Lung (tissue), 11 donors: ENCODE measurements at regions not wholly inside any gene's neighbourhood (a gene's known extent, or its start where the extent isn't known, plus 50 kb on each side); places are given as distances from the start of the nearest gene placed in this dataset.
A peak's percentile ranks its signal among the peaks of the same experiment; 100 is the strongest.

Experiments
- ATAC-seq: fragments of 200-7000 bp; cut with Tn5 transposase; one replicate; pipeline ENCODE4 v1.9.1; 2020; ENCODE audit warnings: moderate number of reproducible peaks; ENCODE audit not compliant: insufficient read depth, low FRiP score
- DNase-seq, 3 donors: peaks; one replicate each; pipeline ENCODE4 v3.0.0-alpha.2; 2013 to 2017
- H3K27ac ChIP-seq, 2 donors: one replicate each; pipeline ENCODE4 v1.5.1; 2013; ENCODE audit warnings: mild to moderate bottlenecking in 2 of 2, moderate library complexity in 2 of 2, control low read depth in 1 of 2, inconsistent platforms in 1 of 2, low read depth in 1 of 2, low read length in 1 of 2
- H3K27me3 ChIP-seq, 3 donors: one replicate each; pipeline ENCODE4 v1.5.1; 2013; ENCODE audit warnings: low read length in 2 of 3; ENCODE audit not compliant: control insufficient read depth in 3 of 3, insufficient read depth in 3 of 3
- H3K36me3 ChIP-seq, 4 donors: one replicate each; pipeline ENCODE4 v1.5.1; 2013; ENCODE audit warnings: low read length in 4 of 4, mild to moderate bottlenecking in 1 of 4, moderate library complexity in 1 of 4; ENCODE audit not compliant: control insufficient read depth in 4 of 4, insufficient read depth in 4 of 4
- H3K4me1 ChIP-seq, 5 donors: one replicate each; pipeline ENCODE4 v1.5.1; 2013; ENCODE audit warnings: low read length in 5 of 5, mild to moderate bottlenecking in 2 of 5, moderate library complexity in 1 of 5; ENCODE audit not compliant: control insufficient read depth in 5 of 5, insufficient read depth in 5 of 5
- H3K4me3 ChIP-seq: one replicate; pipeline ENCODE4 v1.5.1; 2013; ENCODE audit warnings: mild to moderate bottlenecking, control low read depth, moderate library complexity
- H3K9ac ChIP-seq, 2 donors: one replicate each; pipeline ENCODE4 v1.5.1; 2013; ENCODE audit warnings: low read length in 2 of 2, control low read depth in 1 of 2; ENCODE audit not compliant: insufficient read depth in 1 of 2
- H3K9me3 ChIP-seq, 4 donors: one replicate each; pipeline ENCODE4 v1.5.1; 2013; ENCODE audit warnings: low read length in 3 of 4, mild to moderate bottlenecking in 1 of 4, moderate library complexity in 1 of 4; ENCODE audit not compliant: control insufficient read depth in 4 of 4, insufficient read depth in 3 of 4
- WGBS, 2 donors: extraction: QIAGEN DNeasy Blood & Tissue Kit; methylation state at CpG; one replicate each; pipeline ENCODE4 v1.1.7; 2013; 5-methylcytosine and 5-hydroxymethylcytosine counted together
- TF ChIP-seq, protein P1 (sequence below): IDR thresholded peaks from 2 replicates; pipeline ENCODE4 v1.5.1; 2012; ENCODE audit warnings: mild to moderate bottlenecking; ENCODE audit errors: control extremely low read depth, extremely low read depth
- donor health status: control.
- donor health status: control.
- donor health status: Bipolar disorder and iron deficiency.
- donor health status: healthy.
- donor health status: DM: yes; HTN: yes; CAD: no.

DNA sequence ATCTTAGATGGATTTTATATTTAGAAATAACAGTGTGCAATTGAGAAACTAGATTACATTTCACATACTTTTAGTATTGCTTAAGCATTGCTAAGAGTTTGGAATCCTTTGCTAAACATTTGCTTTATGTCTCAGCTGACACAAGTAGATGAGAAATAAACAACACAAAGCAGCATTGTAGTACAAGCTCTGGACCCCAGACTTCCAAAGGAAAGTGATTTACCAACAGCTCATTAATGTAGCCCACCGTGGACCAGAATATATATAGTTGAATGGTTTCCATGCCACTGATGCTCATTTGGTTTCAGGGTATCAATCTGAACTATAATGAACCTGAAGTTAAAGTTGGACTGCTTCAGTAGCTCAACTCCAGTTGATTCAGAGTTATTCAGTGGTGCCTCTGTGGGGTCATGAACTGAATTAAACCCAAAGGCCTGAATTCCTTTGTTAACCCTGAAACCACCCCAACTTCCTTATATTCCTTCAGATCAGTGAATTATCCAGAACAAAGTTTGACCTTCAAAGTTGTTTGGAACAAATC is 132.1 kb upstream of the NEIL3 start:
- Histone ChIP-seq H3K4me1 (peaks cover 0 to 12% (median 0%) of the 10 kb centered on the region in 5 donors), H3K9ac (no peak overlapping the region), H3K27ac (no peak overlapping the region), H3K27me3 (no peaks in the 10 kb centered on the region), H3K9me3 (peaks cover 0 to 3% (median 0%) of the 10 kb centered on the region in 4 donors), H3K36me3 (no peaks in the 10 kb centered on the region), H3K4me3 (no peak overlapping the region)
- TF ChIP-seq, protein P1, sequence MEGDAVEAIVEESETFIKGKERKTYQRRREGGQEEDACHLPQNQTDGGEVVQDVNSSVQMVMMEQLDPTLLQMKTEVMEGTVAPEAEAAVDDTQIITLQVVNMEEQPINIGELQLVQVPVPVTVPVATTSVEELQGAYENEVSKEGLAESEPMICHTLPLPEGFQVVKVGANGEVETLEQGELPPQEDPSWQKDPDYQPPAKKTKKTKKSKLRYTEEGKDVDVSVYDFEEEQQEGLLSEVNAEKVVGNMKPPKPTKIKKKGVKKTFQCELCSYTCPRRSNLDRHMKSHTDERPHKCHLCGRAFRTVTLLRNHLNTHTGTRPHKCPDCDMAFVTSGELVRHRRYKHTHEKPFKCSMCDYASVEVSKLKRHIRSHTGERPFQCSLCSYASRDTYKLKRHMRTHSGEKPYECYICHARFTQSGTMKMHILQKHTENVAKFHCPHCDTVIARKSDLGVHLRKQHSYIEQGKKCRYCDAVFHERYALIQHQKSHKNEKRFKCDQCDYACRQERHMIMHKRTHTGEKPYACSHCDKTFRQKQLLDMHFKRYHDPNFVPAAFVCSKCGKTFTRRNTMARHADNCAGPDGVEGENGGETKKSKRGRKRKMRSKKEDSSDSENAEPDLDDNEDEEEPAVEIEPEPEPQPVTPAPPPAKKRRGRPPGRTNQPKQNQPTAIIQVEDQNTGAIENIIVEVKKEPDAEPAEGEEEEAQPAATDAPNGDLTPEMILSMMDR, result no peak
- WGBS, 2 donors, result 68 to 85% methylated on average over 1 of the region's 1 CpG
- peak; percentile 37 to 95 (median 92) for DNase-seq
- no peak for ATAC-seq

- TF ChIP-seq, protein P1, result no peak
- Histone ChIP-seq H3K4me1 (peaks cover 0 to 12% (median 3%) of the 10 kb centered on the region in 5 donors), H3K36me3 (no peaks in the 10 kb centered on the region), H3K4me3 (no peak overlapping the region), H3K27me3 (no peaks in the 10 kb centered on the region), H3K27ac (no peak overlapping the region), H3K9me3 (peaks cover 0 to 3% (median 0%) of the 10 kb centered on the region in 4 donors), H3K9ac (no peak overlapping the region)
- WGBS, 2 donors, result 39 to 57% methylated on average over 1 of the region's 1 CpG
- ATAC-seq (no peak), DNase-seq (no peak)
Measured at GRCh38 chr4:177178246-177178645, 131.4 kb upstream of the NEIL3 start.

DNA sequence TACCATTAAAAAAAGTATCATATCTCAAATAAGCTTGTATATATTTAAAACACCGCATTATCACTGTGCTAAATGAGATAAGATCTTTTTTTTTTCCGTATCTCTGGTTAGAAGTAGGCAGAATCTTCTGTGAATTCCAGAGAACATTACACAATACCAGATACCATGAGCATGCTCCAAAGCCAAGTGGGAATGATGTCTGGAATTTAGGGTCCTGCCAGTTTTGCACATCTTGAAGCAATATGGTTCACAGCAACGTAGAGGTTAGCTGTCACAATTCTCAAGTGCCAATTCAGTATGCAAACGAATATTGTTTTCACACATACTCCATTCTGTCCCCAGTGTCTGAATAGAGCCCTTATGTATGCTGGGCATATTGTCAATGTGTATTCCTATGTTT is 127.5 kb upstream of the NEIL3 start:
- ATAC-seq, result no peak
- no peak overlapping the region for H3K9ac ChIP-seq
- 56 to 79% methylated on average over 4 of the region's 4 CpGs for WGBS, 2 donors
- no peaks in the 10 kb centered on the region for H3K27me3 ChIP-seq
- H3K36me3 ChIP-seq, result no peaks in the 10 kb centered on the region
- DNase-seq, result peak in 2 of 3 donors; percentile 45 to 51
- no peak overlapping the region for H3K27ac ChIP-seq
- no peak overlapping the region for H3K4me3 ChIP-seq
- TF ChIP-seq, protein P1, result no peak
- H3K4me1 ChIP-seq, result peaks cover 0 to 12% (median 3%) of the 10 kb centered on the region in 5 donors
- no peaks in the 10 kb centered on the region for H3K9me3 ChIP-seq

DNA sequence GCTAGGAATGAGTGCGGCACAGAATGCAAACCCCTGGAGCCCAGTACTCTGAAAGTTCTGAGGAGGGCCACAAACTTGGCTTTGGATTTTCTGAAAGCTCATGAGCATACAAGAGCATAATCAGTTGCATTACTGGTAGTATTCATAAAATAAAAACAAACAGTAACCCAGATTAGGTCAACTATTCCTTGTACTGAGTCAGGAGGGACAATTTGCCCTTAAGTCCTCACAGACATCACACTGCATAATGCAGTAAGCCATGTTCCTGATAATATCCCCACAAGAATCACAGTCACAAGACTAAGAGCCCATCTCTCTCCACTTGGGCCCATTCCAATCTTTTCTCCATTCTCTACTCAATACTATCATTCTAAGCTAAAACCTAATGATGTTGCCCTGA is 126.9 kb upstream of the NEIL3 start:
- Histone ChIP-seq H3K9ac (no peak overlapping the region), H3K36me3 (no peaks in the 10 kb centered on the region), H3K9me3 (no peaks in the 10 kb centered on the region), H3K27me3 (no peaks in the 10 kb centered on the region), H3K4me1 (peaks cover 0 to 9% (median 3%) of the 10 kb centered on the region in 5 donors), H3K27ac (no peak overlapping the region), H3K4me3 (no peak overlapping the region)
- TF ChIP-seq, protein P1, result no peak
- DNase-seq, result no peak
- ATAC-seq, result no peak
- WGBS, 2 donors, result 97 to 99% methylated on average over 1 of the region's 1 CpG
